H1 (cell line): ENCODE measurements at regions not wholly inside any gene's neighbourhood (a gene's known extent, or its start where the extent isn't known, plus 50 kb on each side); places are given as distances from the start of the nearest gene placed in this dataset.

Source experiments
- ATF3 ChIP-seq: IDR thresholded peaks from 2 replicates; pipeline ENCODE4 v1.6.1; 2011; ENCODE audit warnings: low read depth, mild to moderate bottlenecking, low read length; ENCODE audit not compliant: insufficient read depth
- CBX5 ChIP-seq: fragments of 300-800, 300-1000 bp; sonication (generic); IDR thresholded peaks from 2 replicates; pipeline ENCODE4 v1.7.1; 2016; ENCODE audit warnings: antibody characterized with exemption, low read length, low read depth
- CEBPB ChIP-seq: IDR thresholded peaks from 2 replicates; pipeline ENCODE4 v1.6.1; 2012; ENCODE audit warnings: low read depth, low read length
- CHD2 ChIP-seq: IDR thresholded peaks from 2 replicates; pipeline ENCODE4 v1.6.1; 2012; ENCODE audit warnings: low read length, improper control_type of control experiment
- CTCF ChIP-seq, 3 experiments: IDR thresholded peaks; 1 replicate in 2 of 3; 2 replicates in 1 of 3; pipeline versions ENCODE4 v1.5.1 to v1.6.1; 2011; ENCODE audit warnings: low read length in 3 of 3, mild to moderate bottlenecking in 3 of 3, inconsistent platforms in 2 of 3, low read depth in 1 of 3, moderate library complexity in 1 of 3; ENCODE audit not compliant: insufficient read depth in 1 of 3; ENCODE audit errors: control extremely low read depth in 1 of 3
- EZH2 ChIP-seq: fragments of 200-600 bp; sonication (generic); IDR thresholded peaks from 2 replicates; pipeline ENCODE4 v1.7.1; 2012; ENCODE audit warnings: low read depth, mild to moderate bottlenecking, moderate library complexity, low read length, inconsistent platforms; ENCODE audit not compliant: severe bottlenecking
- NRF1 ChIP-seq: IDR thresholded peaks from 2 replicates; pipeline ENCODE4 v1.6.1; 2011; ENCODE audit warnings: mild to moderate bottlenecking, low read depth, low read length, improper control_type of control experiment
- SP1 ChIP-seq: IDR thresholded peaks from 2 replicates; pipeline ENCODE4 v1.6.1; 2011; ENCODE audit warnings: low read depth, low read length
- TAF7 ChIP-seq: optimal IDR thresholded peaks from 2 replicates; pipeline ENCODE3; 2011; ENCODE audit warnings: low read depth, mild to moderate bottlenecking, inconsistent platforms, low read length, moderate library complexity, borderline replicate concordance
- USF2 ChIP-seq: IDR thresholded peaks from 2 replicates; pipeline ENCODE4 v1.6.1; 2011; ENCODE audit warnings: low read length, improper control_type of control experiment

GRCh38 chrX:20720954-20721626 lies 454.4 kb upstream of the RPS6KA3 start:
- no peak for TF ChIP-seq EZH2
- no peak for TF ChIP-seq CHD2
- TF ChIP-seq CEBPB = no peak
- no peak for TF ChIP-seq CTCF (IDR thresholded peaks at IDR 0.05; ENCODE audit: control extremely low read depth in 1 of 3, insufficient read depth in 1 of 3, low read depth in 1 of 3, low read length in 3 of 3)
- TF ChIP-seq ATF3 = no peak
- no peak for TF ChIP-seq SP1
- TF ChIP-seq USF2 = no peak
- TF ChIP-seq TAF7 = no peak
- TF ChIP-seq CBX5 = no peak
- TF ChIP-seq NRF1 = no peak
